ENCODE measurements at regions not wholly inside any gene's neighbourhood (a gene's known extent, or its start where the extent isn't known, plus 50 kb on each side); places are given as distances from the start of the nearest gene placed in this dataset.

DNA sequence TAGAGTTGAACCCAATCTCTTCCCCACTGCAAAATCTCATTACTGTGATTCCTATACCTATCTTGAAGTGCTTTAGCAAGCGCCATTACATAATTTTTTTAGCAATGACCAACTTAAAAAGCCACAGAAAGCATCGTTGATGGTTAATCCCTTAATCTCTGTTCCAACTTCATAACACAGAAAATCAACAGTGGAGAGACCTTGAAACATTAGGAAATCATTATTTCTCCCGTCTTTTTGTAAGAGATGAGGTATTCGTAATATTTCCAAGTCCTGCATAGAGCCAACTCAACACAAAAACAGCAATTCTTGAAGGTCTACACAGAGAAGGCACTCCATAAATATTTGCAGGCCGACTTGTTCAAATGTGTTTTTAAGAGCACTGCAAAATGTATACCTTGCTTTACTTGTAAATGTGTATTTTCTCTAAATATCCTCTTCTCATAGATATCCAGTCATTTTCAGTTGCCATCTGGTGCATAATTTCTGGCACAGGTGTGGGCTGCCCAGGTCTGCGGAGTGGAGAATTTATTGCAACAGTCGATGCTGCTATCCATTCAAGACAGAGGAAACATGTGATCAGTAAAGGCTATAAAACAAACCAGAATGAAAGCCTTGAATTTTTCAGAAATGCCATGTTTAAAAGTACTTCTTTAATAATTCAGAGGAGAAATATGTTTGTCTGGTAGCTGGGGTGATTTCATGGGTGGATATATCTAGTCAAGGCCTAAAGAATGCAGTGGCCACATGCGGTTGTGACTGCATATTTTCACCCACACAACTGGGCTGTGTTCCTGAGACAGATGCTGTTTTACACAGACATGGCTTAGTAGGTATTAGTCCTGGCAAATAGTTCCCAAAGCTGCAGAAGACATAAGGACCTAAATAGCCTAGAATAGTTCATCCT lies 234.3 kb upstream of the STARD13 start:
- TF ChIP-seq, protein P1, sequence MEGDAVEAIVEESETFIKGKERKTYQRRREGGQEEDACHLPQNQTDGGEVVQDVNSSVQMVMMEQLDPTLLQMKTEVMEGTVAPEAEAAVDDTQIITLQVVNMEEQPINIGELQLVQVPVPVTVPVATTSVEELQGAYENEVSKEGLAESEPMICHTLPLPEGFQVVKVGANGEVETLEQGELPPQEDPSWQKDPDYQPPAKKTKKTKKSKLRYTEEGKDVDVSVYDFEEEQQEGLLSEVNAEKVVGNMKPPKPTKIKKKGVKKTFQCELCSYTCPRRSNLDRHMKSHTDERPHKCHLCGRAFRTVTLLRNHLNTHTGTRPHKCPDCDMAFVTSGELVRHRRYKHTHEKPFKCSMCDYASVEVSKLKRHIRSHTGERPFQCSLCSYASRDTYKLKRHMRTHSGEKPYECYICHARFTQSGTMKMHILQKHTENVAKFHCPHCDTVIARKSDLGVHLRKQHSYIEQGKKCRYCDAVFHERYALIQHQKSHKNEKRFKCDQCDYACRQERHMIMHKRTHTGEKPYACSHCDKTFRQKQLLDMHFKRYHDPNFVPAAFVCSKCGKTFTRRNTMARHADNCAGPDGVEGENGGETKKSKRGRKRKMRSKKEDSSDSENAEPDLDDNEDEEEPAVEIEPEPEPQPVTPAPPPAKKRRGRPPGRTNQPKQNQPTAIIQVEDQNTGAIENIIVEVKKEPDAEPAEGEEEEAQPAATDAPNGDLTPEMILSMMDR (conservative IDR thresholded peaks at IDR 0.05; ENCODE audit: low read depth, low read length): no peak
- TF ChIP-seq POLR2A (IDR thresholded peaks at IDR 0.05; ENCODE audit: low read depth, low read length) (no peak), USF2 (IDR thresholded peaks at IDR 0.05; ENCODE audit: low read depth, low read length) (0 out of 2 replicates have a peak, but pooled peaks have one; percentile 5), NFE2L2 (IDR thresholded peaks at IDR 0.05; ENCODE audit: low read depth, low read length) (no peak), BHLHE40 (IDR thresholded peaks at IDR 0.05; ENCODE audit: low read depth, low read length) (peak; percentile 12; the same call in 1 of the 2 replicates), MAFK (IDR thresholded peaks at IDR 0.05; ENCODE audit: low read depth, low read length) (no peak), FOS (IDR thresholded peaks at IDR 0.05; ENCODE audit: low read depth, low read length) (no peak), CHD1 (IDR thresholded peaks at IDR 0.05; ENCODE audit: low read depth, low read length) (no peak), CEBPB (IDR thresholded peaks at IDR 0.05; ENCODE audit: low read depth, low read length) (no peak), RCOR1 (IDR thresholded peaks at IDR 0.05; ENCODE audit: insufficient replicate concordance, low read length) (no peak), MXI1 (IDR thresholded peaks at IDR 0.05; ENCODE audit: borderline replicate concordance, low read depth, low read length) (no peak), RAD21 (IDR thresholded peaks at IDR 0.05; ENCODE audit: low read length) (no peak), SMC3 (IDR thresholded peaks at IDR 0.05; ENCODE audit: low read depth, low read length) (no peak)

Data from IMR-90 (cell line).